Esophagus muscularis mucosa (tissue), 3 donors: ENCODE measurements at regions not wholly inside any gene's neighbourhood (a gene's known extent, or its start where the extent isn't known, plus 50 kb on each side); places are given as distances from the start of the nearest gene placed in this dataset.

Experiments used
- CTCF ChIP-seq, 3 experiments: fragments of 200-600 bp in 2 of 3; fragments of 450-650 bp in 1 of 3; sonication (generic) in 2 of 3; IDR thresholded peaks; one replicate each; pipeline ENCODE4 v1.5.1; 2017 to 2019; ENCODE audit warnings: antibody characterized with exemption in 3 of 3, mild to moderate bottlenecking in 2 of 3, moderate library complexity in 1 of 3
- POLR2A ChIP-seq: fragments of 450-650 bp; IDR thresholded peaks from one replicate; pipeline ENCODE4 v1.6.1; 2017; ENCODE audit warnings: antibody characterized with exemption, moderate library complexity, mild to moderate bottlenecking, low read depth
- POLR2AphosphoS5 ChIP-seq, 2 donors: sonication (generic); formaldehyde crosslinking; IDR thresholded peaks; one replicate each; pipeline ENCODE4 v1.6.1; 2017; ENCODE audit warnings: antibody characterized with exemption in 2 of 2

GRCh38 chr15:47918877-47919276 lies 201.6 kb downstream of the SEMA6D start:
- no peak for TF ChIP-seq CTCF (IDR thresholded peaks at IDR 0.05)
- TF ChIP-seq POLR2AphosphoS5 (IDR thresholded peaks at IDR 0.05) = no peak
- TF ChIP-seq POLR2A = no peak
